Mesodermal cell (in vitro differentiated cells): ENCODE measurements at regions not wholly inside any gene's neighbourhood (a gene's known extent, or its start where the extent isn't known, plus 50 kb on each side); places are given as distances from the start of the nearest gene placed in this dataset.

Source experiments
- H3K27ac ChIP-seq: 2 replicates; pipeline ENCODE4 v1.7.0; 2013; ENCODE audit warnings: mild to moderate bottlenecking, low read depth, low read length, moderate library complexity; ENCODE audit not compliant: severe bottlenecking
- H3K36me3 ChIP-seq: 2 replicates; pipeline ENCODE4 v1.7.1; 2013; ENCODE audit warnings: mild to moderate bottlenecking, low read length, moderate library complexity; ENCODE audit not compliant: control insufficient read depth, insufficient read depth
- H3K4me1 ChIP-seq: one replicate; pipeline ENCODE4 v1.7.1; 2013; ENCODE audit warnings: mild to moderate bottlenecking, low read length; ENCODE audit not compliant: insufficient read depth, control insufficient read depth, poor library complexity, severe bottlenecking
- H3K4me3 ChIP-seq: 2 replicates; pipeline ENCODE4 v1.7.0; 2013; ENCODE audit warnings: low read length, control low read depth, mild to moderate bottlenecking; ENCODE audit not compliant: insufficient read depth, poor library complexity, severe bottlenecking; ENCODE audit errors: extremely low read depth
- H3K9me3 ChIP-seq: 2 replicates; pipeline ENCODE4 v1.7.1; 2013; ENCODE audit warnings: mild to moderate bottlenecking, low read length, moderate library complexity; ENCODE audit not compliant: control insufficient read depth
- WGBS, 2 experiments: methylation state at CpG; one replicate each; pipeline ENCODE4 v1.1.5; 2013; ENCODE audit warnings: missing lambda C conversion rate in 2 of 2; ENCODE audit not compliant: insufficient coverage in 2 of 2; 5-methylcytosine and 5-hydroxymethylcytosine counted together

DNA sequence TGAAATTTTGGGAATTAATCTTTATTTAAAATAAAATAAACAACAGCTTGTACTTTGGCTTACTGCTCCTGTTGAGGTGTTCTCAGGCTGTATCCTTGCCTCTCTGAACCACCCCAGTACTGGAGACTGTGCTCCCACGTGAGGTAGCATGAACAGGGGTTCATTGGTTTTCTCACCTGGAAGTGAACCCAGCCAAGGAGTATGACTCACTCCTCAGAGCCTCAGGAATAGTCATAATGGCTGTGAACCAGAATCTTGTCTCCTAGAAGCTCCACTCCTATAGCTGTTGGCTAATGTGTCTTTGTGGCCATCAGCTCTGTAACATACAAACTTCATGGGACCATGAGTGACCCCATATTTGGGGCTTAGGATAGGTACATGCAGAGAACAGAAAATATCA is 122.5 kb upstream of the ST8SIA2 start:
- Histone ChIP-seq H3K4me3 (no peak overlapping the region), H3K36me3 (no peaks in the 10 kb centered on the region), H3K27ac (no peak overlapping the region), H3K9me3 (no peaks in the 10 kb centered on the region), H3K4me1 (peaks cover 3% of the 10 kb centered on the region)
- WGBS, 2 experiments, result 100% methylated on average over 1 of the region's 1 CpG; no CpG with 5 or more reads in 1 of the 2 experiments

DNA sequence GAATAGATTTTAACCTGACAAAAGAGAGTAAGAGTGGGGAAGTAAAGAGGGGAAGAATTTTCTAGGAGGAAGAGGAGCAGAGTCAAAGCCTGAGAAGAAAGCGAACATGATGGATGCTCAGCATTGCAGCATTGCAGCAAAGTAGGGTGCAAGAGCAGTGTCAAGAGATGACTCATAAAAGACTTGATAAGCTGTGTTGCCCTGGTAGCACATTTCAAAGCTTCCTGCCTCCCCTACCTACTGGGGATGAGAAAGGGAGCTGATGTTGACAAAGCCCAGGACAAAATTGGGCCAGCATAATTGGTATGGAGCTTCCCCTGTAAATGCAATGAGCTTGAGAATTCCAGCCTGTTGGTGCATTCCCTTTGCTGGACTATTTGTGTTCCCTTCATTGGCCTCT is 121.6 kb upstream of the ST8SIA2 start:
- Histone ChIP-seq H3K4me1 (peaks cover 3% of the 10 kb centered on the region), H3K4me3 (no peak overlapping the region), H3K9me3 (no peaks in the 10 kb centered on the region), H3K27ac (no peak overlapping the region), H3K36me3 (no peaks in the 10 kb centered on the region)
- WGBS, 2 experiments, result 88 to 92% methylated on average over 1 of the region's 1 CpG

GRCh38 chr15:92273286-92273685 is 120.4 kb upstream of the ST8SIA2 start:
- H3K36me3 ChIP-seq, result no peaks in the 10 kb centered on the region
- H3K4me3 ChIP-seq, result no peak overlapping the region
- 98 to 100% methylated on average over 3 of the region's 3 CpGs for WGBS, 2 experiments
- H3K4me1 ChIP-seq, result peaks cover 3% of the 10 kb centered on the region
- no peak overlapping the region for H3K27ac ChIP-seq
- H3K9me3 ChIP-seq, result no peaks in the 10 kb centered on the region

DNA sequence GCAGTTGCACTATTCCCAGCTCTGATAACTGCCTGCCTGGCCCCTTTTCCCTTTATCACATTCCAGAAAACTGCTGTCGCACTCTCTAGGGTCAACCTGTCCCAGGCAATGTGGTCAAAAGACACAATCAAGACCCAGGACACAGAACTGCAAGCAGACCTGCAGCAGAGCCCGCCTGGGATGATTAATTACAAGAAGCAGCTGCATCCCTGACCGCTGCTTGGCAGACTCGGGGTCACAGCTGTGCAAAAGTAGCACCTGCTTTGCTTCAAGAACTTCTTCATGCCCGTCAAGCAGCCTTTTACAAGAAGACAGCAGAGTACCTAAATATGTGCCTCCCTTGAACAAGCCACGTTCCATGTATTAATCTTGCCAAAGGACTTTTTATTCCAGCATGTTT is 120.0 kb upstream of the ST8SIA2 start:
- peaks cover 3% of the 10 kb centered on the region for H3K4me1 ChIP-seq
- 87 to 89% methylated on average over 6 of the region's 6 CpGs for WGBS, 2 experiments
- H3K9me3 ChIP-seq, result no peaks in the 10 kb centered on the region

GRCh38 chr15:92277776-92278175 is 115.9 kb upstream of the ST8SIA2 start:
- no peaks in the 10 kb centered on the region for H3K36me3 ChIP-seq
- H3K4me1 ChIP-seq, result no peaks in the 10 kb centered on the region
- 29 to 40% methylated on average over 1 of the region's 1 CpG for WGBS, 2 experiments
- H3K9me3 ChIP-seq, result no peaks in the 10 kb centered on the region
- H3K4me3 ChIP-seq, result no peak overlapping the region
- no peak overlapping the region for H3K27ac ChIP-seq

More for the DNA sequence above, 120.0 kb upstream of the ST8SIA2 start:
- Histone ChIP-seq H3K4me3 (no peak overlapping the region), H3K36me3 (no peaks in the 10 kb centered on the region), H3K27ac (no peak overlapping the region)

- Histone ChIP-seq H3K9me3 (no peaks in the 10 kb centered on the region), H3K4me1 (no peaks in the 10 kb centered on the region), H3K36me3 (no peaks in the 10 kb centered on the region), H3K27ac (no peak overlapping the region), H3K4me3 (no peak overlapping the region)
- 77 to 94% methylated on average over 1 to 2 of the region's 2 CpGs for WGBS, 2 experiments
These were observed 109.9 kb upstream of the ST8SIA2 start for GRCh38 chr15:92283813-92284212.

DNA sequence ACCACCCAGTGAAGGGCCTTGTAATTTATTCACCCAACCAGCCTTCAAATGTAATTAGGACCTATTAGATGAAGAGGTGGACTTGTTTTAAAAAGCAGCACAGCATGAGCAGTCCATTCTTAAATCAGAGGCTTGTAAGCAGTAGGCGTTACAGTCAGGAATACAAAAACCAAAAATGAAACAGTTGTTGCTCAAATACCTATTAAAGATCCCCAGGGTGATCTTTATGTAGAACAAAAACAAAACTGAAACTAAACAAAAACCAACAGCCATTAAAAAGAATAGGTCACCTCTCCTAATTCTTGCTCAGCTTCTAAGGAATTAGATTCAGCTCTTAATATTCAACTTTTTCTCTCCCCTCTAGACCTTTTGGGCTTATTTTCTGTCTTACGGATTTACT is 104.9 kb upstream of the ST8SIA2 start:
- Histone ChIP-seq H3K9me3 (no peaks in the 10 kb centered on the region), H3K4me3 (no peak overlapping the region), H3K36me3 (no peaks in the 10 kb centered on the region), H3K4me1 (no peaks in the 10 kb centered on the region), H3K27ac (no peak overlapping the region)
- WGBS, 2 experiments, result 80 to 83% methylated on average over 1 of the region's 2 CpGs

DNA sequence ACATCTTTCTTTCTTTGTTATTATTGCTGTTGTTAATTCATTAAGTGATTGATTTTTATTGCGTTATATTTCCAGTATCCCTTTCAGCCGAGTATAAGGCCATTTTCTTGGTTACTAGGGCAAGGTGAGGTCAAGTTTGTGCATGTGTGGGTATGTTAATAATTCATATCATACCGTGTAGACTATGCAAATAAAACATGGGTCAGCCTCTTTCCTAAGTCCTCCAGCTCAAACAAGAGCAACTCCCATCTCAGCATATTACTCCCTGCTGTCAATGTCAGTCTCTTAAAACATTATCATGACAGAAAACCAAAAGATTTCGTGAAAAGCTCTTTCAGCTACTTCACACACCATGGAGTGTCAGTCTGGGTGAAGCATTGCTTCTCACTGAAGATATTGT is 103.9 kb upstream of the ST8SIA2 start:
- H3K9me3 ChIP-seq, result no peaks in the 10 kb centered on the region
- no peaks in the 10 kb centered on the region for H3K36me3 ChIP-seq
- no peak overlapping the region for H3K4me3 ChIP-seq
- no peaks in the 10 kb centered on the region for H3K4me1 ChIP-seq
- 80 to 100% methylated on average over 1 of the region's 4 CpGs for WGBS, 2 experiments
- no peak overlapping the region for H3K27ac ChIP-seq

DNA sequence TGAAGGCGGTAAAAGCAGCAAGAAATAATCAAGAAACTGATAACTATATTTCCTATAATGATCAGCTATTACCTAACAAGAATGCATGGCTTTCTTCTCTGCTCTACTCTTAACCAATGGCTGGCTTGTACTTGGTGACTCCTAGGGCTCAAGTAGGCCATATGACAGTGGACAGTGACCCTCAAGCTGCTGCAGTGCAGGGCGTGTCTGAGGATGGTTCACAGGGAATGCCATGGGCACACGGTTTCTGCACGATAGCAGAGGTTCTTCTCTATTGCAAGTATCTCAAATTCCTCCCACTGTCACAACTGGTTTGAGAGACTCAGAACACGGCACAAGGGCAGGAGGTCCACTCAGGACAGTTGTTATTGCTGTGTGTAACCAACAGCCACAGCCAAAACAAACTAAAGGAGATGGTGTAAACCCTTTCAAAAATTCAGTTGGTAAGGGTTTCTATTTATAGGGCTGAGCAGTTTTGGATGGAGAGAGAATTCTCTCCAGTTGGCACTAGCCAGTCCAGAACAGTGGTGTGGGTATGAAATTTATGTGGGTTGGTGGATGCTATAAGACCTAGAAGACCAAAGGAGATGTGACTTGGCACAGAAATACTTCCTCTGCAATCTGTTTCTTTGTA is 103.2 kb upstream of the ST8SIA2 start:
- WGBS, 2 experiments, result 86 to 93% methylated on average over 1 to 3 of the region's 5 CpGs
- Histone ChIP-seq H3K36me3 (no peaks in the 10 kb centered on the region), H3K4me1 (no peaks in the 10 kb centered on the region), H3K9me3 (no peaks in the 10 kb centered on the region), H3K27ac (no peak overlapping the region), H3K4me3 (no peak overlapping the region)

- H3K36me3 ChIP-seq, result no peaks in the 10 kb centered on the region
- 90% methylated on average over 4 of the region's 4 CpGs; no CpG with 5 or more reads in 1 of the 2 experiments for WGBS, 2 experiments
These were observed 101.8 kb upstream of the ST8SIA2 start for GRCh38 chr15:92291900-92292299.

GRCh38 chr15:92294759-92295158 is 98.9 kb upstream of the ST8SIA2 start:
- H3K4me1 ChIP-seq, result no peaks in the 10 kb centered on the region
- H3K27ac ChIP-seq, result no peak overlapping the region
- WGBS, 2 experiments, result 76 to 83% methylated on average over 4 to 5 of the region's 5 CpGs
- H3K36me3 ChIP-seq, result no peaks in the 10 kb centered on the region
- H3K9me3 ChIP-seq, result no peaks in the 10 kb centered on the region
- H3K4me3 ChIP-seq, result no peak overlapping the region

More at GRCh38 chr15:92291900-92292299, 101.8 kb upstream of the ST8SIA2 start:
- Histone ChIP-seq H3K4me3 (no peak overlapping the region), H3K4me1 (no peaks in the 10 kb centered on the region), H3K9me3 (no peaks in the 10 kb centered on the region), H3K27ac (no peak overlapping the region)
